ENCODE measurements at regions not wholly inside any gene's neighbourhood (a gene's known extent, or its start where the extent isn't known, plus 50 kb on each side); places are given as distances from the start of the nearest gene placed in this dataset.
"Not testable (repeated sequence)": the region's sequence is repeated elsewhere in the genome, so short reads cannot be mapped to it uniquely, and the experiment has no call there.

GRCh38 chr6:11427723-11428245 is 109.8 kb upstream of the TMEM170B start:
- no peak for DNase-seq (ENCODE audit: low read depth in 1 of 2, low spot score in 1 of 2)

DNA sequence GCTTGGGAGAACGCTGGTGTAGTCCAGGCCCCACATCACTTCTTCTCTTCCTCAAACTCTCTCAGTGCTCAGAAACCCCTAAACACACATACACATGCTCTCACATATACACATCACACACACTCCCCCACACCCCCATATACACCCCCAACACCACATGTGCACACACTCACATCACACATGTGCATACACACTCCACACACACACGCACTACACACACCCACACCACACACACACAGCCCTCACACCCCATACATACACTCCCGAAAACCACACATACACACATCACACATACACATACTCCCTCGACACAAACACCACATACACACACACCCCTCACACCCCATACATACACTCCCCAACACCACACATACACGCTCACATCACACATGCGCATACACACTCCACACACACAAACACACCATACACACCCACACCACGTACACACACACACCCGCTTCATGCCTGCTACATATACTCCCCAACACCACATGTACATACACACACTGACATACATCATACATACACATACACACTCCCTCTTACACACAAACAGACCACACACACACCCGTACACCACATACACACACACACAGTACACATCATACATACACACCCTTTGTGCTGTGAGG is 110.3 kb upstream of the TMEM170B start:
- DNase-seq (ENCODE audit: low read depth in 1 of 2, low spot score in 1 of 2): no peak

GRCh38 chr6:11426571-11426970 is 111.0 kb upstream of the TMEM170B start:
- no peak for DNase-seq (ENCODE audit: low read depth in 1 of 2, low spot score in 1 of 2)

- no peak for DNase-seq (ENCODE audit: low read depth in 1 of 2, low spot score in 1 of 2)
These were observed 111.7 kb upstream of the TMEM170B start for GRCh38 chr6:11425876-11426275.

GRCh38 chr6:11425431-11425871 is 112.1 kb upstream of the TMEM170B start:
- DNase-seq (ENCODE audit: low read depth in 1 of 2, low spot score in 1 of 2): no peak

DNA sequence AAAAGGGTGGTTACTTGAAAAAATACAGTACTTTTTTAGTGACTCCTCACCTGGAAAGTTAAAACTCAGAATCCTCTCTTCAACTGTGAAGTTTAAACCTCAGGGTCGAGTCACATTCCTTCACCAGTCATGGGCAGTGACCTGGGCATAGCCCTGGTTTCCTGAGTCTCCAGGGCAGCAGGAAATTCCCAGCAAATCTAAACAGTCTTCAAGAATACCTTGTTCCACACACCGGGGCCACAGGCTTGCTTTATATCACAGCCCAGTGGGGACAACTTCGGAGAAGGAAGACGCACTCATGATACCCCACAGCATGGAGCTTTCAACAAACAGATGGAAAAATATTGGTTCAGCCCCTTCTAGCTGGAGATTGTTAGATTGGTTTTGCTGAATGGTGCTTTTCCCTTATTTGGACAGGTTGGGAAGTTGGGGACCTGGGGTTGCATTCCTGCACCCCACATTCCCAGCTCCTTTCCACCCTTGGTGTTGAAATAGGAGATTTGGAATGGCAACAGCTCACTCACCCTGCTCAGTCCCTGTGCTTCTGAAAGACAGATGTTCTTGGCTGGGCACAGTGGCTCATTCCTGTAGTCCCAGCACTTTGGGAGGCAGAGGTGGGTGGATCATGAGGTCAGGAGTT is 113.0 kb upstream of the TMEM170B start:
- no peak for DNase-seq (ENCODE audit: low read depth in 1 of 2, low spot score in 1 of 2)

DNA sequence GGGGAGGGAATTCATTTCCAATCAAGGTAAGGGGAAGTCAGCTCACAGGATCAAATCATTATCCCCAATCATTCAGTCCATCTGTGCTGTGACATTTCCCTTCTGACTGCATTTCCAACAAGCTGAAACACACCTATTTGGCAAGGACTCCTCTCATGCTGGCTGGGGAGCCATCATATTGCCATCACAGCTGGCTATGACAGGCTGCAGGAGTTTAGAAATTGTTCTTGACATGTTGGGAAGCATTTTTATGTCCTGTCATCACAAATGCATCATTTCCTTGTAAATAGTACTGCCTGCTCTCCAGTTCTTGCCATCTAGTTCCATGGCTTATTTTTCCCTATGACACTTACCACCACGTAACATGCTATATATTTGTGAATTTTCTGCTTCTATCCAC is 113.9 kb upstream of the TMEM170B start:
- DNase-seq (ENCODE audit: low read depth in 1 of 2, low spot score in 1 of 2): no peak

- DNase-seq (ENCODE audit: low read depth in 1 of 2, low spot score in 1 of 2): no peak
These were observed 114.5 kb upstream of the TMEM170B start for GRCh38 chr6:11423072-11423471.

DNA sequence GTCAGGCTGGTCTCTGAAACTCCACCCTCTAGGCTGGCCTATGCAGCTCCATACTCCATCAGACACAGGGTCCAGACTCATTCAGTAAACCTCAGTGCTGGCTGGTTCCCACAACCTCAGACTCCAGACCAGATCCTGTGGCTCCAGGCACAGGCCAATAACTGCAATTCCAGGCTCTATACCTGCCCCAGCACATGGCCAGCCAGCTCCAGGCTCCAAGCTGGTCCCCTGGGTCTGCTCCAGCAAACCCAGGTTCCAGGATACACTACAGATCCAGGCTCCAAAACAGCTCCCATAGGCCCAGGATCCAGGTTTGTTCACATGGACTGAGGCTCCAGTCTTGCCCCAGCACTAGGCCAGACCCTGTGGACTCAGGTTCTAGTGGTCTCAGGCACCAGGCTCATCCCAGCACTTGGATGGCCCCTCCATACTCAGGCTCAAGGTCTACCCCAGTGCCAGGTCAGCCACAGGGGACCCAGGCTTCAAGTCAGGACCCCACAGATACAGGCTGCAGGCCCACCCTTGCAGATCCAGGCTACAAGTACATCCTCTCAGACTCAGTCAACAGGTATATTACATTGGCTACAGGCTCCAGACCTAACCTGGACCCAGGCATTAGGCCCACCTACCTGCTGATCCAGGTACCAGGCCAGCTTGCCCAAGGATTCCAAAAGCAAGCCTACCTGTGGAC is 117.6 kb upstream of the TMEM170B start:
- no peak for DNase-seq (ENCODE audit: low read depth in 1 of 2, low spot score in 1 of 2)

DNA sequence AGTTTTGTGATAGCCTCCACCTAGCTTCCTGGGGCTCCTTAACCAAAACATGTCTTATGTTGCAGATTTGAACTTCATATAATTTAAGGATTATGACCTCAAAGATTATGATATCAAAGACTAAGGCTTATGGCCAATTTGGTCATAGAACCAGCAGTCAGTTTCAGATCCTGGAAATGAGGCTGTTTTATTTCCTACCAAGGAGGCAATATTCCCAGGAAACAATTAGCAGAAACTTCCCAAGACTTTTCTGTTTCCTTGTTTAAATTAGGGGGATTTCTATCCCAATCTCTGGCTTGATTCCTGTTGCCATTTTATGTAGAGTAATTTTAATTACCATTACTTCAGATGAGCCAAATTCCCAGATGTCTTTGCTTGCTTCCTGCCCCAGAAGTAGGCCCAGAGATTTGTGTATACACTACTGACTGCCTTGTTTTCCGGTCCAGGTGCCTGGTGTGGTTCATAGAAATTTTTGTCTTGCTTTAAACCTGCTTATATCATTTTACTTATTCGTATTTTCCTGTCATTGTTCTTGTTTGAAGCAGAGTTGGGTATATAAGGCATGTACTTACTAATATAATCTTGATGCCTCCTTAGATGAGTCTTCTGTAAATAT is 119.2 kb upstream of the TMEM170B start:
- no peak for DNase-seq (ENCODE audit: low read depth in 1 of 2, low spot score in 1 of 2)

DNA sequence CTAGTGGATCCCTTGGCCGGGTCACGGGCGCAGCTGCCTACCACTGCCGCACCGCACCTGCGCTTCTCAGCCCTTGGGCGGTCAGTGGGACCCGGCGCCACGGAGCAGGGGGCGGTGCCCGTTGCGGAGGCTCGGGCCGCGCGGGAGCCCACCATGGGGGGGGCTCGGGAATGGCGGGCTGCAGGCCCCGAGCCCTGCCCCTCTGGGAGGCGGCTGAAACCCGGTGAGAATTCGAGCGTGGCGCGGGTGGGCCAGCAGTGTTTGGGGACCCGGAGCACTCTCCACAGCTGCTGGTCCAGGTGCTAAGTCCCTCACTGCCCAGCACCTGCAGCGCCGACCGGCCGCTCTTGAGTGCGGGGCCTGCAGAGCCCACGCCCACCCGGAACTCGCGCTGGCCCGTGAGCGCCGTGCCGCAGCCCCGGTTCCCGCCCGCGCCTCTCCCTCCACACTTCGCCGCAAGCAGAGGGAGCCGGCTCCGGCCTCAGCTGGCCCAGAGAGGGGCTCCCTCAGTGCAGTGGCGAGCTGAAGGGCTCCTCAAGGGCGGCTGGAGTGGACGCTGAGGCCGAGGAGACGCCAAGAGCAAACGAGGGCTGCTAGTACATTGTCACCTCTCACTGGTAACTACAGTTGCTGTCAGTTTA is 120.5 kb upstream of the TMEM170B start:
- DNase-seq (ENCODE audit: low read depth in 1 of 2, low spot score in 1 of 2): no peak

- not testable (repeated sequence) for DNase-seq (ENCODE audit: low read depth in 1 of 2, low spot score in 1 of 2)
These were observed 121.2 kb upstream of the TMEM170B start for GRCh38 chr6:11416099-11416935.

GRCh38 chr6:11415557-11415956 is 122.0 kb upstream of the TMEM170B start:
- DNase-seq (ENCODE audit: low read depth in 1 of 2, low spot score in 1 of 2): no peak

- no peak for DNase-seq (ENCODE audit: low read depth in 1 of 2, low spot score in 1 of 2)
These were observed 123.2 kb upstream of the TMEM170B start for GRCh38 chr6:11414176-11414963.

DNA sequence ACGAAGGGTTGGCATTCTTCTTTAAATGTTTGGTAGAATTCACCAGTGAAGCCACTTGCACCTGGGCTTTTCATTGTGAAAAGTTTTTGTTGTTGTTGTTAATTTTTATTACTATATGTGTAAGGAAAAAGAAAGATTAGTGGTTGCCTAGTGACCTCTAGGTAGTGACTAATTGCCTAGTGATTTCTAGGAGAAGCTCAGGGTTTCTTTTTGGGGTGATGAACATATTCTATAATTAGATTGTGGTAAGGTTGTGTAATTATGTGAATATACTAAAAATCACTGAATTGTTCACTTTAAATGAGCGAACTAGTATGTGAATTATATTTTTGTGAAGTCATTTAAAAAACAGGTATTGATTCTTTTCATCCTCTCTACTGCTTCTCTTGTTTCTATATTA is 123.8 kb upstream of the TMEM170B start:
- no peak for DNase-seq (ENCODE audit: low read depth in 1 of 2, low spot score in 1 of 2)

DNA sequence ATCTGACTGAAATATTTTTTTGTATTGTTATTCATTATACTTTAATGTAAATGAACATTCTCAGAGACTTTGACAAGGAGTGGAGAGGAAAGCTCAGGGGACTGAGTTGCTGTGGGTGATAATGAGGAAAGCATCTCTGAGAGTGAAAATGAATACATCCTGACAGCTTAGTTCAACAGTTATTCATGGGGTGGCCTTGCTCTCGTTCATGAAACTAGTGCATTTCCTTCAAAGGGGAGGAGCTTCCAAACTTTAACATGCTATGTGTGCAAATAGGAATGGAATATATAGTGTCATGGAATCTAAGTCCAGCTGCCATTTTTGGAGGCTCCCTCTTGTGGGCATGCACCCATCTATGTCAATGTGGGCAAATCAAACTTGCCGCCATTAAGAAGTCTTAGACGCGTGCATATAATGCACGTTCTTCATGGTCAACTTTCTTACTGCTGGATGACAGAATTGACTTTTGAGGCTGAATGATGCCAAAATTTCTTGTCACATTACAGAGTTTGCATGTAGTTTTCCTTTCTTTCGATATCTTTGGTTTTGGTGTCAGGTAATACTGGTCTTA is 124.3 kb upstream of the TMEM170B start:
- DNase-seq (ENCODE audit: low read depth in 1 of 2, low spot score in 1 of 2): no peak

DNA sequence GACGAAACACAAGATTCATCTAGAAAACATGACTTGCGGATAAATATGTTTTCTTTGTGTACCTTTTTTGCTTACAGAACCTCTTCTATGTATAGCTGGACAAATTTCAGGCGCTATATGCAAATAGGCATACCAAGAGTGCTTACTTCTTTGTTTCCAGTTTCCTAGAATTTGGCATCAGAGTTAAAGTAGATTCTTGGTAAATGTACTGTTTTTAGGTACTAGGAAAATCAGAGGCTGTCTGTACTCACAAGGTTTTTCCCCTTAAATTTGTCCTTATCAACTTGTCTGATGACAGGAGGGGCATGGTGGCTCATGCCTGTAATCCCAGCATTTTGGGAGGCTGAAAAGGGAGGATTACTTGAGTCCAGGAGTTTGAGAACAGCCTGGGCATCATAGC is 124.9 kb upstream of the TMEM170B start:
- DNase-seq (ENCODE audit: low read depth in 1 of 2, low spot score in 1 of 2): no peak

DNA sequence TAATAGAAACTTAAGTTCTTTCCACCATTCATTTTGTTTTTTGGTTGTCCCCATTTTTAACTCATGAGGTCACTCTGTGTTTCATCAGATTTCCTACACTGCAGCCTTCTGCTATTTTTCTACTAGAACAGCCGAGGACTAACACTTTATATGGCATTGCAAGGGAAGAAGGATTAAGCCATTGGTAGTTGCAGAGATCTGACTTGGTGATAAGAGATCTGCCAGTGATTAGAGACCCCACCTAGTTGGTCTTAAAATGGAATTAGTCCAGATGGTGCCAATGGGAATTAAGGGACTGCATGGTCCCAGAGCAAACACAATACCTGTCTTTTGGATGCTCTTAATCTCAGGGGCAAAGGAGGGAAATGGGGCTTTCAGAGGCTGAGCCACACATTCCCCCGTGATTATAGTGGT is 125.5 kb upstream of the TMEM170B start:
- no peak for DNase-seq (ENCODE audit: low read depth in 1 of 2, low spot score in 1 of 2)

GRCh38 chr6:11411593-11411992 is 126.0 kb upstream of the TMEM170B start:
- DNase-seq (ENCODE audit: low read depth in 1 of 2, low spot score in 1 of 2): no peak

All from activated CD4-positive, alpha-beta T cell treated with anti-CD3 and anti-CD28 coated beads, Interleukin-2, amount 50 U/mL, for 24 hours (primary cell).